ENCODE measurements at regions not wholly inside any gene's neighbourhood (a gene's known extent, or its start where the extent isn't known, plus 50 kb on each side); places are given as distances from the start of the nearest gene placed in this dataset.

DNA sequence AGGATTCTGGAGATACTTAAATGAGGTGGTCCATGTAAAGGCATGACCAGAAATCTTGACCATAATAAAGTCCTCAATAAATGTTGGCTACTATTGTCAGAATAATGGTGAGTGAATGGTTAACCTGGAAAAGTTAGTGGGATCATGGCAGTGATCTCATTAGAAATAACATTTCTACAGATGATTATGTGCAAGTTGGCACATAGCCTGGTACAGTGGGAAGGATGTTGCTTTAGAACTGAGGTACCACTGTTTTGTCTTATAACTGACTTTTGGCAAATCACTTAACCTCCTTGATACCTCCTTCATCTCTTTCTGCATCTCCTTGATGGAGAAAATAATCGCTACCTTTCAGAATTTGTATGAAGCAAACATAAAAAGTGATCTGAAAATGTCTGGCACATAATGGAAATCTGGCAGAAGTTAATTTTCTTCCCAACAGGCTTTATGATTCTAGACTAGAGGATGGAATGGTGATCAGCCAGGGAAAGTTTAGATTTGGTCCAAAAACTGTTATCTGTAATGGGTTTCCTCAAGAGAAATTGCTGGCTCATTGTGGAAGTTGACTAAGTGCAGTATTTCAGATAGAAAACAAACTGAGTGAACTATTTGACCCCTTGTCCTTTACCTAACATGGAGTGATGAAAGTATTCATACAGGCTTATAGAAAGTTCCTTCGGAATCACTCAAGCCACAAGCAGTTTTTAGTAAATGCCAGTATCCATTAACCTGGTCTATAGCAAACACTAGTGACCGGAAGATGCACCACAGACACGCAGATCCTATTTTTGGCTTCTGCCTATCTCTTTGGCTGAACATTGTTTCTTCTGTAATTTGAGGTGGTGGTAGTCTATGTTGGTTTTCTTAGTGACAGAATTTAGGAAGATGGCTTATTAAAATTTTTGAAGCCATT lies 449.6 kb upstream of the TGFBR2 start:
- TF ChIP-seq, protein P1, sequence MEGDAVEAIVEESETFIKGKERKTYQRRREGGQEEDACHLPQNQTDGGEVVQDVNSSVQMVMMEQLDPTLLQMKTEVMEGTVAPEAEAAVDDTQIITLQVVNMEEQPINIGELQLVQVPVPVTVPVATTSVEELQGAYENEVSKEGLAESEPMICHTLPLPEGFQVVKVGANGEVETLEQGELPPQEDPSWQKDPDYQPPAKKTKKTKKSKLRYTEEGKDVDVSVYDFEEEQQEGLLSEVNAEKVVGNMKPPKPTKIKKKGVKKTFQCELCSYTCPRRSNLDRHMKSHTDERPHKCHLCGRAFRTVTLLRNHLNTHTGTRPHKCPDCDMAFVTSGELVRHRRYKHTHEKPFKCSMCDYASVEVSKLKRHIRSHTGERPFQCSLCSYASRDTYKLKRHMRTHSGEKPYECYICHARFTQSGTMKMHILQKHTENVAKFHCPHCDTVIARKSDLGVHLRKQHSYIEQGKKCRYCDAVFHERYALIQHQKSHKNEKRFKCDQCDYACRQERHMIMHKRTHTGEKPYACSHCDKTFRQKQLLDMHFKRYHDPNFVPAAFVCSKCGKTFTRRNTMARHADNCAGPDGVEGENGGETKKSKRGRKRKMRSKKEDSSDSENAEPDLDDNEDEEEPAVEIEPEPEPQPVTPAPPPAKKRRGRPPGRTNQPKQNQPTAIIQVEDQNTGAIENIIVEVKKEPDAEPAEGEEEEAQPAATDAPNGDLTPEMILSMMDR (conservative IDR thresholded peaks at IDR 0.05; ENCODE audit: low read length), result no peak
- TF ChIP-seq EZH2phosphoT487 (IDR thresholded peaks at IDR 0.05; ENCODE audit: borderline replicate concordance), result no peak
